ENCODE measurements at regions not wholly inside any gene's neighbourhood (a gene's known extent, or its start where the extent isn't known, plus 50 kb on each side); places are given as distances from the start of the nearest gene placed in this dataset.

- DNase-seq (ENCODE audit: low read depth in 2 of 2): no peak
These were observed 82.6 kb upstream of the PCGF5 start for GRCh38 chr10:91137822-91138221.

- no peak for DNase-seq (ENCODE audit: low read depth in 2 of 2)
These were observed 79.4 kb upstream of the PCGF5 start for GRCh38 chr10:91140995-91141549.

- no peak for DNase-seq (ENCODE audit: low read depth in 2 of 2)
These were observed 75.5 kb upstream of the PCGF5 start for GRCh38 chr10:91144961-91145360.

- DNase-seq (ENCODE audit: low read depth in 2 of 2): no peak
These were observed 74.3 kb upstream of the PCGF5 start for GRCh38 chr10:91146146-91146545.

GRCh38 chr10:91149550-91149949, 70.9 kb upstream of the PCGF5 start:
- no peak for DNase-seq (ENCODE audit: low read depth in 2 of 2)

GRCh38 chr10:91150631-91151030, 69.8 kb upstream of the PCGF5 start:
- DNase-seq (ENCODE audit: low read depth in 2 of 2): no peak

GRCh38 chr10:91153508-91153907, 67.0 kb upstream of the PCGF5 start:
- DNase-seq (ENCODE audit: low read depth in 2 of 2): no peak

- no peak for DNase-seq (ENCODE audit: low read depth in 2 of 2)
These were observed 65.6 kb upstream of the PCGF5 start for GRCh38 chr10:91154842-91155241.

- DNase-seq (ENCODE audit: low read depth in 2 of 2): no peak
These were observed 64.3 kb upstream of the PCGF5 start for GRCh38 chr10:91156196-91156595.

GRCh38 chr10:91159254-91159783, 61.1 kb upstream of the PCGF5 start:
- no peak for DNase-seq (ENCODE audit: low read depth in 2 of 2)

GRCh38 chr10:91162050-91162494, 58.4 kb upstream of the PCGF5 start:
- peak in 1 of 2 donors; percentile 7 for DNase-seq (ENCODE audit: low read depth in 2 of 2)

GRCh38 chr10:91162495-91163268, 57.8 kb upstream of the PCGF5 start:
- peak; percentile 36 to 41 for DNase-seq (ENCODE audit: low read depth in 2 of 2)

- peak; percentile 47 to 57 for DNase-seq (ENCODE audit: low read depth in 2 of 2)
These were observed 57.1 kb upstream of the PCGF5 start for GRCh38 chr10:91163269-91163868.

GRCh38 chr10:91163869-91164474, 56.5 kb upstream of the PCGF5 start:
- peak; percentile 63 to 70 for DNase-seq (ENCODE audit: low read depth in 2 of 2)

GRCh38 chr10:91164520-91165065, 55.9 kb upstream of the PCGF5 start:
- no peak for DNase-seq (ENCODE audit: low read depth in 2 of 2)

GRCh38 chr10:91167406-91167805, 53.1 kb upstream of the PCGF5 start:
- DNase-seq (ENCODE audit: low read depth in 2 of 2): no peak

GRCh38 chr10:91170418-91170817, 50.0 kb upstream of the PCGF5 start:
- no peak for DNase-seq (ENCODE audit: low read depth in 2 of 2)
